B cell (primary cell): ENCODE measurements at regions not wholly inside any gene's neighbourhood (a gene's known extent, or its start where the extent isn't known, plus 50 kb on each side); places are given as distances from the start of the nearest gene placed in this dataset.

Experiments used
- ATAC-seq: fragments of 200-7000 bp; cut with Tn5 transposase; one replicate; pipeline ENCODE4 v1.10.0; 2021; ENCODE audit warnings: low read depth, mild to moderate bottlenecking, moderate number of reproducible peaks, moderate library complexity
- CTCF ChIA-PET: fragments of 350-600 bp; sonication (Branson Sonifier 250); formaldehyde crosslinking; loops from one replicate; lab custom pipeline; 2021; ENCODE audit warnings: antibody characterized with exemption, inconsistent platforms; lab: Charles Lee
- POLR2A ChIA-PET: fragments of 350-600 bp; sonication (Branson Sonifier 250); formaldehyde crosslinking; loops from one replicate; lab custom pipeline; 2021; ENCODE audit warnings: antibody characterized with exemption; lab: Charles Lee
- DNase-seq: peaks from one replicate; pipeline ENCODE4 v3.0.0; 2013
- H2AFZ ChIP-seq: 2 replicates; pipeline ENCODE4 v1.6.1; 2012; ENCODE audit warnings: mild to moderate bottlenecking, low read depth, low read length; ENCODE audit not compliant: insufficient read depth, poor library complexity, severe bottlenecking
- H3K27ac ChIP-seq, 2 donors: 1 replicate in 1 of 2; 2 replicates in 1 of 2; pipeline ENCODE4 v1.5.1; 2012 to 2013; ENCODE audit warnings: low read length in 2 of 2, mild to moderate bottlenecking in 2 of 2, moderate library complexity in 1 of 2
- H3K27me3 ChIP-seq, 4 experiments: fragments of 200-600 bp in 1 of 4; sonication (generic) in 1 of 4; replicated peaks in 1 of 4; 1 replicate in 2 of 4; 2 replicates in 2 of 4; pipeline versions ENCODE4 v1.6.1 to v1.7.0; 2013 to 2016; ENCODE audit warnings: low read length in 3 of 4, mild to moderate bottlenecking in 2 of 4, mixed read lengths in 1 of 4, moderate library complexity in 1 of 4; ENCODE audit not compliant: insufficient read depth in 4 of 4, control insufficient read depth in 3 of 4; ENCODE audit errors: control extremely low read depth in 1 of 4
- H3K36me3 ChIP-seq, 2 experiments: replicated peaks in 1 of 2; 1 replicate in 1 of 2; 2 replicates in 1 of 2; pipeline versions ENCODE4 v1.6.1 to v1.7.1; 2013; ENCODE audit warnings: low read length in 1 of 2; ENCODE audit not compliant: insufficient read depth in 2 of 2, control insufficient read depth in 1 of 2; ENCODE audit errors: control extremely low read depth in 1 of 2, extremely low read depth in 1 of 2
- H3K4me1 ChIP-seq, 2 donors: fragments of 200-600 bp in 1 of 2; sonication (generic) in 1 of 2; 1 replicate in 1 of 2; 2 replicates in 1 of 2; pipeline versions ENCODE4 v1.5.1 to v1.6.1; 2013 to 2017; ENCODE audit warnings: low read length in 2 of 2; ENCODE audit not compliant: control insufficient read depth in 2 of 2, insufficient read depth in 2 of 2
- H3K4me2 ChIP-seq: replicated peaks from 2 replicates; pipeline ENCODE3; 2012; ENCODE audit warnings: mild to moderate bottlenecking, low read depth, low read length; ENCODE audit not compliant: poor library complexity, severe bottlenecking
- H3K4me3 ChIP-seq, 5 experiments: fragments of 200-600 bp in 1 of 5; sonication (generic) in 1 of 5; 1 replicate in 3 of 5; 2 replicates in 2 of 5; pipeline versions ENCODE4 v1.5.1 to v1.7.0; 2011 to 2016; ENCODE audit warnings: low read length in 4 of 5, mild to moderate bottlenecking in 4 of 5, low read depth in 2 of 5, control low read depth in 1 of 5, moderate library complexity in 1 of 5; ENCODE audit not compliant: insufficient read depth in 1 of 5; ENCODE audit errors: control extremely low read depth in 1 of 5, extremely low read depth in 1 of 5
- H3K79me2 ChIP-seq: fragments of 200-600 bp; sonication (generic); one replicate; pipeline ENCODE4 v1.6.0; 2016; ENCODE audit warnings: low read length; ENCODE audit not compliant: control insufficient read depth, insufficient read depth
- H3K9ac ChIP-seq: fragments of 200-600 bp; sonication (generic); 2 replicates; pipeline ENCODE4 v1.6.1; 2017; ENCODE audit warnings: mild to moderate bottlenecking, low read length, moderate library complexity
- H3K9me3 ChIP-seq, 3 donors: one replicate each; pipeline versions ENCODE4 v1.6.1 to v1.7.1; 2013; ENCODE audit warnings: low read length in 2 of 3; ENCODE audit not compliant: control insufficient read depth in 2 of 3, insufficient read depth in 1 of 3; ENCODE audit errors: control extremely low read depth in 1 of 3
- H4K20me1 ChIP-seq: 2 replicates; pipeline ENCODE4 v1.6.0; 2012; ENCODE audit warnings: mild to moderate bottlenecking, low read length; ENCODE audit not compliant: insufficient read depth, control insufficient read depth, poor library complexity, severe bottlenecking
- H3K27ac Mint-ChIP-seq: one replicate; pipeline ENCODE4 v1.8.0; 2021; ENCODE audit warnings: mixed read lengths
- H3K27me3 Mint-ChIP-seq: one replicate; pipeline ENCODE4 v1.8.0; 2021; ENCODE audit warnings: mixed read lengths
- H3K4me1 Mint-ChIP-seq: one replicate; pipeline ENCODE4 v1.8.0; 2021; ENCODE audit warnings: mixed read lengths
- H3K4me3 Mint-ChIP-seq: one replicate; pipeline ENCODE4 v1.8.0; 2021; ENCODE audit warnings: mixed read lengths
- H3K9me3 Mint-ChIP-seq: one replicate; pipeline ENCODE4 v1.8.0; 2022; ENCODE audit warnings: mixed read lengths; ENCODE audit not compliant: insufficient read depth
- CTCF ChIP-seq: fragments of 200-600 bp; IDR thresholded peaks from one replicate; pipeline ENCODE4 v1.8.0; 2022; ENCODE audit warnings: antibody characterized with exemption, mild to moderate bottlenecking
- EZH2 ChIP-seq: IDR thresholded peaks from 2 replicates; pipeline ENCODE4 v1.6.1; 2012; ENCODE audit warnings: borderline replicate concordance, low read depth, mild to moderate bottlenecking, moderate library complexity, low read length; ENCODE audit not compliant: insufficient read depth, poor library complexity, severe bottlenecking
- WGBS: methylation state at CpG from one replicate; pipeline ENCODE4 v1.1.5; 2013; ENCODE audit warnings: missing lambda C conversion rate; ENCODE audit not compliant: insufficient coverage; 5-methylcytosine and 5-hydroxymethylcytosine counted together
- intact Hi-C: fragments of 100-400 bp; cut with micrococcal nuclease; formaldehyde crosslinking; loops from one replicate; pipeline ENCODE4 v1.10.0; 2022

DNA sequence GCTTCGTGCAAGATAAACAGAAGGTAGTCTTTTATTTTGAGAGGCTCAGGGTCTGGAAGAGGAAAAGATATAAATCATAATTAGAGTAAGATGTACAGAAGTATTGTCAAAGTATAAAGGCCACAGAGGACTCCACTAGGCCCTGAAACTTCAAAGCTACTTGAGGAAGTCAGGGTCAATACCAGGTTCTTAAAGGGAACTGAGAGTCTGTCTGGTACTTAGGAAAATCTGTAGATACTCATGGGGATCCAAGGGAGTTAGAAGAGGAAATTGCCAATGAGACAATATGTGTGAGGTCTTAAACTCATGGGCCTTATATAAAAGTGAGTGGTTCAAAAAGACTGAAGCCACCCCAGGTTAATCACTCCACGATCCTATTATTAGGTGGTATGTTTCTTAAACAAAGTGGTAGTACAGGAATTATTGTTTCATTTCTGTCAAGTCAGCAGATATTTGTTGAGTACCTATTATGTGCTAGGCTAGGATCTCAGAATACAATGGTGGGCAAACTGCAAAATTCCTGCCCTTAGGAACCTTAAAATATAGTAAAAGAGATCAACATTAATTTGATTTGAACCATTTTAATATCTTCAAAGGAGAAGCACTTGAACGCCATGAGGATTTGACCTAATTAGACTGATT lies 314.6 kb downstream of the ADAMTS20 start:
- intact Hi-C loops = no loop called here
- H3K4me1 ChIP-seq = no peaks in the 10 kb centered on the region
- H3K27me3 ChIP-seq = no peaks in the 10 kb centered on the region
- H3K9ac ChIP-seq = no peak overlapping the region
- POLR2A ChIA-PET = no interaction called here
- no peak overlapping the region for H3K4me2 ChIP-seq
- ATAC-seq (no peak), DNase-seq (no peak)
- H3K4me3 ChIP-seq = no peak overlapping the region
- Mint-ChIP-seq H3K4me3 (no peak overlapping the region), H3K9me3 (peaks cover 4% of the 10 kb centered on the region), H3K27ac (no peak overlapping the region), H3K4me1 (peaks cover 3% of the 10 kb centered on the region), H3K27me3 (no peaks in the 10 kb centered on the region)
- no peak overlapping the region for H2AFZ ChIP-seq
- TF ChIP-seq CTCF (no peak), EZH2 (no peak)
- 100% methylated on average over 1 of the region's 3 CpGs for WGBS
- H3K36me3 ChIP-seq = no peaks in the 10 kb centered on the region
- H4K20me1 ChIP-seq = no peaks in the 10 kb centered on the region
- H3K79me2 ChIP-seq = no peaks in the 10 kb centered on the region
- H3K27ac ChIP-seq = no peak overlapping the region
- H3K9me3 ChIP-seq = no peaks in the 10 kb centered on the region
- CTCF ChIA-PET = no interaction called here

DNA sequence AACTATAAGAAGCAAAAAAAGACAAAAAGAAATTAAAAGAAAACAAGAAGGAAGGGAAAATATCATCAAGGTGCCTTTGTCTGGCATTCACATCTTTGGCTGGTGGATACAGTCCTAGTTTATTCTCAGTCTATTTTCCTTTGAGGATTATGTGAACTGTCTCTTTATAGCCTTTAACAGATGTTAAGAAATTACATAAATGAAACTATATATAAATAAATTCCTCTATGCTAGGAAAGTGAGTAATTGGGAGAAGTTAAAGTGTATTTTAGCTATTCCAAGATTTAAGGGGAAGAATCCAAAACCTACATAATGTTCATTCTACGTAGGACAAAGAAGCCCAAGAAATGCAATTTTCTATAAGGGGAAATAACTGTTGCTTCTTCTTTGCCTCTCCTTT lies 316.3 kb downstream of the ADAMTS20 start:
- H3K4me1 ChIP-seq = no peaks in the 10 kb centered on the region
- H3K4me3 ChIP-seq = no peak overlapping the region
- intact Hi-C loops = no loop called here
- Mint-ChIP-seq H3K27ac (no peak overlapping the region), H3K4me3 (no peak overlapping the region), H3K4me1 (peaks cover 3% of the 10 kb centered on the region), H3K27me3 (no peaks in the 10 kb centered on the region), H3K9me3 (peaks cover 4% of the 10 kb centered on the region)
- H3K36me3 ChIP-seq = no peaks in the 10 kb centered on the region
- no peak overlapping the region for H3K27ac ChIP-seq
- POLR2A ChIA-PET = no interaction called here
- ATAC-seq (no peak), DNase-seq (no peak)
- H3K9me3 ChIP-seq = no peaks in the 10 kb centered on the region
- TF ChIP-seq EZH2 = no peak
- no peak for TF ChIP-seq CTCF
- no peak overlapping the region for H3K4me2 ChIP-seq
- H2AFZ ChIP-seq = no peak overlapping the region
- no peaks in the 10 kb centered on the region for H3K79me2 ChIP-seq
- H4K20me1 ChIP-seq = no peaks in the 10 kb centered on the region
- WGBS = no CpG with 5 or more reads among the region's 1 CpG
- H3K9ac ChIP-seq = no peak overlapping the region
- no peaks in the 10 kb centered on the region for H3K27me3 ChIP-seq
- CTCF ChIA-PET = no interaction called here
